AG10803 (cell line): ENCODE measurements at regions not wholly inside any gene's neighbourhood (a gene's known extent, or its start where the extent isn't known, plus 50 kb on each side); places are given as distances from the start of the nearest gene placed in this dataset.
"Not testable (repeated sequence)": the region's sequence is repeated elsewhere in the genome, so short reads cannot be mapped to it uniquely, and the experiment has no call there.

ENCODE experiments used
- DNase-seq: peaks from one replicate; pipeline ENCODE4 v3.0.0; 2010; ENCODE audit warnings: low read depth
- H3K4me3 ChIP-seq: 2 replicates; pipeline ENCODE4 v1.5.1; 2011; ENCODE audit warnings: mild to moderate bottlenecking, low read length, control low read depth
- TF ChIP-seq, protein P1 (sequence below): conservative IDR thresholded peaks from 2 replicates; pipeline ENCODE4 v1.5.1; 2011; ENCODE audit warnings: mild to moderate bottlenecking, low read length, control low read depth, inconsistent platforms

DNA sequence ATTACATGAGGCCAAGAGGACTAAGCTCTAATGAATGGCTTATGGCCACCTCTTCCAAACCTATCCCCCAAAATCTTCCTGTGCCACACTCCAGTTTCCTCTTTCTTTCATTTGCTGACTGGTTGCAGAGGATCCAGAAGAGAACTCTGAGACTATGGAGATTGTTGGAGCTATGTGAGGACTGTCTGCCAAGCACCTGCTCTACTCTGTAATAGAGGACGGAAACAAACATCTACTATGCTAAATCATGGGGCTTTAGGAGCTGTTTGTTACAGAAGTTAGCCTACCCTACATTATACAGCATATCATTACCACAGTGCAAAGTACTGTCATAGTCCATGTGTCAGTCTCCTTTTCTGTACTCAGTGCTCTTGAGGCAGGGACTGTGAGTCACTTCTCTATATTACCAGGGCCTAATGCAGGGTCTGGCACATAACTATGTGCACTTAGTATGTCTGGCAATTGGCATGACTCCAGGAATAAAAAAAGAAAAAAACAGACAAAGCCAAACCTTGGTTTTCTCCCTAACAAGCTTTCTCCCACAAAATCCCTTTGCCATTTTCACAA, 95.1 kb downstream of the RPAP3 start:
- TF ChIP-seq, protein P1, sequence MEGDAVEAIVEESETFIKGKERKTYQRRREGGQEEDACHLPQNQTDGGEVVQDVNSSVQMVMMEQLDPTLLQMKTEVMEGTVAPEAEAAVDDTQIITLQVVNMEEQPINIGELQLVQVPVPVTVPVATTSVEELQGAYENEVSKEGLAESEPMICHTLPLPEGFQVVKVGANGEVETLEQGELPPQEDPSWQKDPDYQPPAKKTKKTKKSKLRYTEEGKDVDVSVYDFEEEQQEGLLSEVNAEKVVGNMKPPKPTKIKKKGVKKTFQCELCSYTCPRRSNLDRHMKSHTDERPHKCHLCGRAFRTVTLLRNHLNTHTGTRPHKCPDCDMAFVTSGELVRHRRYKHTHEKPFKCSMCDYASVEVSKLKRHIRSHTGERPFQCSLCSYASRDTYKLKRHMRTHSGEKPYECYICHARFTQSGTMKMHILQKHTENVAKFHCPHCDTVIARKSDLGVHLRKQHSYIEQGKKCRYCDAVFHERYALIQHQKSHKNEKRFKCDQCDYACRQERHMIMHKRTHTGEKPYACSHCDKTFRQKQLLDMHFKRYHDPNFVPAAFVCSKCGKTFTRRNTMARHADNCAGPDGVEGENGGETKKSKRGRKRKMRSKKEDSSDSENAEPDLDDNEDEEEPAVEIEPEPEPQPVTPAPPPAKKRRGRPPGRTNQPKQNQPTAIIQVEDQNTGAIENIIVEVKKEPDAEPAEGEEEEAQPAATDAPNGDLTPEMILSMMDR: no peak
- H3K4me3 ChIP-seq: no peak overlapping the region
- DNase-seq: no peak

DNA sequence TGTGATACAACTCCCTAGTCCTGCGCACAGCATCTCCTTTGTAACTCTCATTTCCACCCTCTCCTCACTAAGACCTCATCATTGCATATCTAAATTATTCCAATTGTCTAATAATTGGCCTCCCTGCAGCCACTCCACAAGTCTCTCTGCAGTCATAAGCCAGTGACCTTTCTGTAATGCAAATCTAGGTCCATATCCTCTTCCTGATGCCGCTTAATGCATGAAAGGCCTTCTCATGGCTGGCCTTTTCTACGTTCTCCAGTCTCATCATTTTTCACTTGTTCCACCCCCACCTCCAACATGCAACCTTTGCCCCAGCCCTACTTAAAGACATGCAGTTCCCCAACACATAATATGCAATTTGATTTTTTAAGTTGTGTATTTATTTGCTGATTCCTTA, 96.0 kb downstream of the RPAP3 start:
- TF ChIP-seq, protein P1: no peak
- H3K4me3 ChIP-seq: no peak overlapping the region
- DNase-seq: no peak

- not testable (repeated sequence) for H3K4me3 ChIP-seq, DNase-seq
Measured at GRCh38 chr12:47608671-47609070, 97.2 kb downstream of the RPAP3 start.

- DNase-seq: no peak
- TF ChIP-seq, protein P1: no peak
- no peak overlapping the region for H3K4me3 ChIP-seq
Measured at GRCh38 chr12:47604221-47604873, 101.5 kb downstream of the RPAP3 start.

DNA sequence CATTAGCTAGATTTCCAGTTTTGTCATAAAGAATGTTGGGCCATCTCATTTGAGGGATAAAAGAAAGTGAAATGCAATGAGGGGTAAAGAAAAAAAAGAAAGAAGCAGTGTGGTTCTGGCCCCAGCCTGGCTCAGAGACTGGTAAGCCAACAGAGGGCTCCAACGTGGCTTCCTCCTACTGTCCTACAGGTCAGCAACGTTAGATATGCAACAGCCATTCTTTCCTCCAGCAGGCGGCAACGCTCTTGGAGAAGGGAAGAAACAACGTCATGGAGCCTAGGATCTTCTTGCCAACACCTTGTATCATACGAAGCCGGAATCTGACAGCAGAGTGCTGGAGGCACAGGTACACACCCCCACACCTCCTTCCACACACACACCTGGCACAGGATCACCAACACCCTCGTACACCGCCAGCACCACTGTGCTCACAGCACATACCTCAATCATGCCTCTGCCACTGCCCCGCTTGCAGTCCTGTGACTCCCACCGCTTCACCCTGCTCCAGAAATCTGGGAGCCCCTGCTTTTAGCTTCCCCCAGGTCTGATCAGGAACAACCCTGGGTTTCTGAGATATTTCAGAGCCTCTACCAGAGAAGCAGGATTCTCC, 102.8 kb downstream of the RPAP3 start:
- TF ChIP-seq, protein P1: no peak
- no peak for DNase-seq
- H3K4me3 ChIP-seq: no peak overlapping the region

DNA sequence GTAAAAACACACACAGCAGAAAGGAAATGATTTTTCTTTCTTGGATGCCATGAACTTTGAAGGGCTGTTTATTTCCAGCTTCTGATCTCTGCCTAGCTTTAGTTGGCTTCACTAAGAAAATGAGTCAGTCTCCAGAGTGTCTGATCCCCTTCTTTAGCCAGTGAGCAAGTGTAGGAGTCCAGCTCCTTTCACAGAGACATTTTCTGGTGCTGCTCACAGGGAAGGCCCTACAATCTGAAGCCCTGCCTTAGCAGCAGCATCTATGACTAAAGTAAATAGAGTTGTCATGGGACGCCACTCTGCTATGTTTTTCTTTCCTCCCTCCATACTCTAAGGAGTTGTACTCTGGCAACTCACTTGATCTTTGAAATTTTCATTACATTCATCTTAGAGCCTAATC, 103.5 kb downstream of the RPAP3 start:
- no peak overlapping the region for H3K4me3 ChIP-seq
- no peak for DNase-seq
- TF ChIP-seq, protein P1: no peak

GRCh38 chr12:47601071-47601470, 104.8 kb downstream of the RPAP3 start:
- no peak for DNase-seq
- H3K4me3 ChIP-seq: no peak overlapping the region
- TF ChIP-seq, protein P1: no peak
